SK-N-SH (cell line): ENCODE measurements at regions not wholly inside any gene's neighbourhood (a gene's known extent, or its start where the extent isn't known, plus 50 kb on each side); places are given as distances from the start of the nearest gene placed in this dataset.

ENCODE experiments used
- EP300 ChIP-seq, 2 experiments: IDR thresholded peaks; 2 replicates each; pipeline versions ENCODE4 v1.4.0 to v1.6.1; 2012; ENCODE audit warnings: borderline replicate concordance in 1 of 2, low read depth in 1 of 2, low read length in 1 of 2
- FOXJ3 ChIP-seq: sonication (generic); formaldehyde crosslinking; IDR thresholded peaks from 2 replicates; pipeline ENCODE4 v1.5.1; 2020; ENCODE audit warnings: mild to moderate bottlenecking, missing genetic modification reagents
- MEF2A ChIP-seq: IDR thresholded peaks from 2 replicates; pipeline ENCODE4 v1.4.0; 2012; ENCODE audit warnings: low read depth, borderline replicate concordance
- NRF1 ChIP-seq: IDR thresholded peaks from 2 replicates; pipeline ENCODE4 v1.6.1; 2012; ENCODE audit warnings: low read depth, mild to moderate bottlenecking, low read length
- RAD21 ChIP-seq: IDR thresholded peaks from 2 replicates; pipeline ENCODE4 v1.6.1; 2012; ENCODE audit warnings: mild to moderate bottlenecking, low read length
- TAF1 ChIP-seq: IDR thresholded peaks from 2 replicates; pipeline ENCODE4 v1.6.1; 2012; ENCODE audit warnings: low read depth, mild to moderate bottlenecking, low read length, moderate library complexity, borderline replicate concordance
- YY1 ChIP-seq: IDR thresholded peaks from 2 replicates; pipeline ENCODE4 v1.4.0; 2012; ENCODE audit warnings: low read depth, mild to moderate bottlenecking
- TF ChIP-seq, protein P1 (sequence below): fragments of 200-600 bp; sonication (generic); IDR thresholded peaks from 2 replicates; pipeline ENCODE4 v1.6.1; 2017; ENCODE audit warnings: antibody characterized with exemption, mild to moderate bottlenecking, moderate library complexity
- TF ChIP-seq, protein P2 (sequence below): IDR thresholded peaks from 2 replicates; pipeline ENCODE4 v1.4.0; 2012; ENCODE audit warnings: low read depth, borderline replicate concordance
- TF ChIP-seq, protein P3 (sequence below): fragments of 150-350 bp; IDR thresholded peaks from 2 replicates; pipeline ENCODE4 v1.6.1; 2016; ENCODE audit warnings: mild to moderate bottlenecking, low read depth, low read length

DNA sequence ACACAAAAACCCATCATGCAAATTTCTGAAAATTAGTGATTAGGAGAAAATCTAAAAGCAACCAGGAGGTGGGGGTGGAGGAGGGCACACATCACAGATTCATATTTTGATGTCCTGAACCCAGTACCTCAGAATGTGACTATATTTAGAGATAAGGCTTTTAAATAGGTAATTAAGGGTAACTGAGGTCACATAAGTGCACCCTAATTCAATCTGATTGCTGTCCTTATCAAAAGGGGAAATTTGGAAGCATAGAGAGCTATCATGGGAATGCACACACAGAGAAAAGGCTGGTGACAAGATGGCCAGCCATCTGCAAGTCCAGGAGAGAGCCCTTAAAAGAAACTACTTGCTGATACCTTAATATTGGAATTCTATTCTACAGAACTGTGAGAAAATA lies 281.8 kb upstream of the UGT8 start:
- TF ChIP-seq, protein P1, sequence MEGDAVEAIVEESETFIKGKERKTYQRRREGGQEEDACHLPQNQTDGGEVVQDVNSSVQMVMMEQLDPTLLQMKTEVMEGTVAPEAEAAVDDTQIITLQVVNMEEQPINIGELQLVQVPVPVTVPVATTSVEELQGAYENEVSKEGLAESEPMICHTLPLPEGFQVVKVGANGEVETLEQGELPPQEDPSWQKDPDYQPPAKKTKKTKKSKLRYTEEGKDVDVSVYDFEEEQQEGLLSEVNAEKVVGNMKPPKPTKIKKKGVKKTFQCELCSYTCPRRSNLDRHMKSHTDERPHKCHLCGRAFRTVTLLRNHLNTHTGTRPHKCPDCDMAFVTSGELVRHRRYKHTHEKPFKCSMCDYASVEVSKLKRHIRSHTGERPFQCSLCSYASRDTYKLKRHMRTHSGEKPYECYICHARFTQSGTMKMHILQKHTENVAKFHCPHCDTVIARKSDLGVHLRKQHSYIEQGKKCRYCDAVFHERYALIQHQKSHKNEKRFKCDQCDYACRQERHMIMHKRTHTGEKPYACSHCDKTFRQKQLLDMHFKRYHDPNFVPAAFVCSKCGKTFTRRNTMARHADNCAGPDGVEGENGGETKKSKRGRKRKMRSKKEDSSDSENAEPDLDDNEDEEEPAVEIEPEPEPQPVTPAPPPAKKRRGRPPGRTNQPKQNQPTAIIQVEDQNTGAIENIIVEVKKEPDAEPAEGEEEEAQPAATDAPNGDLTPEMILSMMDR = no peak
- TF ChIP-seq, protein P2, sequence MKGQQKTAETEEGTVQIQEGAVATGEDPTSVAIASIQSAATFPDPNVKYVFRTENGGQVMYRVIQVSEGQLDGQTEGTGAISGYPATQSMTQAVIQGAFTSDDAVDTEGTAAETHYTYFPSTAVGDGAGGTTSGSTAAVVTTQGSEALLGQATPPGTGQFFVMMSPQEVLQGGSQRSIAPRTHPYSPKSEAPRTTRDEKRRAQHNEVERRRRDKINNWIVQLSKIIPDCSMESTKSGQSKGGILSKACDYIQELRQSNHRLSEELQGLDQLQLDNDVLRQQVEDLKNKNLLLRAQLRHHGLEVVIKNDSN = no peak
- TF ChIP-seq YY1 (no peak), EP300 (IDR thresholded peaks at IDR 0.05; ENCODE audit: borderline replicate concordance in 1 of 2, low read depth in 1 of 2, low read length in 1 of 2) (peak in 1 of 2 experiments; percentile 93; a peak in 2 of 4 replicates), FOXJ3 (CRISPR knock-in tag) (no peak), RAD21 (peak; percentile 37), MEF2A (no peak), TAF1 (no peak), NRF1 (no peak)
- TF ChIP-seq, protein P3, sequence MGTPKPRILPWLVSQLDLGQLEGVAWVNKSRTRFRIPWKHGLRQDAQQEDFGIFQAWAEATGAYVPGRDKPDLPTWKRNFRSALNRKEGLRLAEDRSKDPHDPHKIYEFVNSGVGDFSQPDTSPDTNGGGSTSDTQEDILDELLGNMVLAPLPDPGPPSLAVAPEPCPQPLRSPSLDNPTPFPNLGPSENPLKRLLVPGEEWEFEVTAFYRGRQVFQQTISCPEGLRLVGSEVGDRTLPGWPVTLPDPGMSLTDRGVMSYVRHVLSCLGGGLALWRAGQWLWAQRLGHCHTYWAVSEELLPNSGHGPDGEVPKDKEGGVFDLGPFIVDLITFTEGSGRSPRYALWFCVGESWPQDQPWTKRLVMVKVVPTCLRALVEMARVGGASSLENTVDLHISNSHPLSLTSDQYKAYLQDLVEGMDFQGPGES = no peak
